DMS153 treated with DMSO at 0.1 percent for 48 hours (cell line): ENCODE measurements at regions not wholly inside any gene's neighbourhood (a gene's known extent, or its start where the extent isn't known, plus 50 kb on each side); places are given as distances from the start of the nearest gene placed in this dataset.
"Not testable (repeated sequence)": the region's sequence is repeated elsewhere in the genome, so short reads cannot be mapped to it uniquely, and the experiment has no call there.

Source experiments
- DNase-seq: peaks from one replicate; lab custom pipeline; 2025; ENCODE audit not compliant: unreplicated experiment; lab: John Stamatoyannopoulos, UW

DNA sequence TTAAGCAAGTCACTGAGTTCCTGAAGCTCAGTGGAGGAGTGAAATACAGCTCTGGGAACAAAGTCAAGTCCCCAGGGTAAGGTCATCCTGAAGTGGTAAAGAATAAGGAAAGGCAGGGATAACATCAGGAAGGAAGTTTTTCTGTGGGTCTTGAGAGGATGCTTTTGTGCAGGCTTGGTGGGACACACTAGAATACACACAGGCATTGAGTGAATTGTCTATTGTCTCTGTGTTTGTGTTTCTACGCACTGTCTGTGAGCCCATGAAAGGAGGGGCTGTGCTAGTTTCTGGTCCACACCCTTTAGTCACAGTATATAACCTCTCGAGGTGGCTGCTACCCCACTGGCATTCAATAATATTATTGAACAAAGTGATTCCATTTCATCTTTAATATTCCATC lies 95.8 kb upstream of the ABCB5 start:
- DNase-seq, result peak; percentile 29

DNA sequence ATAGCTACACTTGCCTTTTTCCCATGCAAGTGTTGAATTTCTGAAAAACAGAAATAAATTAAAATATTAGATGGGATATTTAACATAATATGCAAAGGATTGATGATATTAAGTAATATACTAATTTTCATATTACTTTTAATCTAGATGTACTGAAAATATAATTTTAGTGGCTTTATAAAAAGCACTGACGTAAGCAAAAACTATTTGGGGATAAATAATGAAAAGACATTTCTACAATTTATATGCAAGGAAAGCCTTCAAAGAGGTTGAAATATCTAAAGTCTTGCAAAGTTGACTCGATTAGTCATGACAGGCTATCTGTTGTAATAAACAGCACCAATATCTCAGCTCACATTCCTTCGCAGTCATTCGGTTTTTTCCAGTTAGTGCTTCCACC lies 94.9 kb upstream of the ABCB5 start:
- no peak for DNase-seq

DNA sequence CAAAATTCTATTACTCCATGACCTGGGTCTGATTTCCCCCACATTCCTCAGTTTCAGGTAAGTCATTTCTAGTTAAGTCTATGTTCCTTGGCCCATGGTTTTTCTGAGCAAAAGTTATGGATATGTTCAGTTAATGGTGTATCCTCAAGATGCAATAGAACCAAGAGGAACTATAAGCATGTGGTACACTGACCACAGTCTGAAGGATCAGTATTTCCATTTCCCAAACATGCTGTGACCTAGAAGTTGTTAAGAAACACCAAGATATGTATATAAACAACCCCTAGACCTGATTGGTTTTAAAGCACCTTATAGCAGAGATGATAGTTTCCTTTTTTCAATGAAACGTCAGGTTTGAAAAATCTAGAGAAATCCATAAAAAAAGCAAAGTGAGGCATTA lies 94.2 kb upstream of the ABCB5 start:
- DNase-seq, result no peak

DNA sequence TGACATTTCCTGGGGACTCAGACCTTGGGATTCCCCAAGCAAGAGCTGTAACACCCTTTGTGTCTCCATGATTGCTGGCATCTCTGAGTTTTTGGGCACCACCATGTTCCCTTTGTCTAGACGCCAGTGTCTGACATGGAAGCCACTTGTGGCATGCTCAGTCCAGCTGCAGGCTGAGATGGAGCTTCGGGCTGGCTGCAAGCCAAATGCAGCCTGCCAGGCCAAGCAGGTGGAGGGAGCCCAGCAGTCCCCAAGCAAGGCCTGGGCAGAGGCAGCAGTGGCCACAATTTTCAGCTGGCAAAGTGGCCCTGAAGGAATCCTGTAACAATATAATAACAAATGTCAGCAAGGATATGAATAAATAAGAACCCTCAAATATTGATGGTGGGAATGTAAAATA lies 86.2 kb upstream of the ABCB5 start:
- DNase-seq, result no peak

DNA sequence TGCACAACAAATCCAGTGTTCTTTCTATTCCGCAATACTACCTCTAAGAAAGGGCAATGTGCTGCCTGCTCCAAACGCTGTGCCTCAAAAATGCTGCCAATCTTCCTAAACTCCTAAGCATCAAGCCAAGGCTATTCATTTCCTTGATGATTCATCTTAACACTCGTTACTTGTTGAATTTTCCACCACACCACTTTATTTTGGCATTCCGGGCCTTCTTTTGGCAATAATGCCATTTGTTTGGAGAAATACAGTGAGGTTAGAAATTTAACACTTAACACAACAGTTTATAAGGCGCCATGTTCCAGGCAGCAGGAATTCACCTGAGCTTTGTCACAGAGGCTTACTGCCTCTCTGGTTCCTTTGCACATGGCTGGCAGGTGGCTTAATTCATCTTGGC lies 82.6 kb upstream of the ABCB5 start:
- DNase-seq, result no peak

DNA sequence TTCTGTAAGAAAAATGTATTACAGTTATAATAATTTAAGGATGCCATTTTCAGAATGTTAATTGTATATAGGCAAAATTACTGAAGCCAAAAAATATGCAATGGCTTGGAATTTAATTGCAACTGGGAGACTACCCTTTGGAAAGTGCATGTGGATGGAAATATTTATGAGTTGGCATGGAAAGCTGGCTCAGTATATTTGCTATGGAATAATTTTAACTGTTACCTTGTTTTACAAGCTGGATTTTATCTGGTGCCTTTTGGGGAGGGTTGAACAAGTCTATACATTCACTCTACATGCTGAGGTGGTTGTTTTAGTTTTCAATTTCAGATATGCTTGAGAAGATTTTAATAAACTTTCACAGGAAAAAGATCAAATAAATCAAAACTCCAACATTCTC lies 80.9 kb upstream of the ABCB5 start:
- DNase-seq, result no peak

DNA sequence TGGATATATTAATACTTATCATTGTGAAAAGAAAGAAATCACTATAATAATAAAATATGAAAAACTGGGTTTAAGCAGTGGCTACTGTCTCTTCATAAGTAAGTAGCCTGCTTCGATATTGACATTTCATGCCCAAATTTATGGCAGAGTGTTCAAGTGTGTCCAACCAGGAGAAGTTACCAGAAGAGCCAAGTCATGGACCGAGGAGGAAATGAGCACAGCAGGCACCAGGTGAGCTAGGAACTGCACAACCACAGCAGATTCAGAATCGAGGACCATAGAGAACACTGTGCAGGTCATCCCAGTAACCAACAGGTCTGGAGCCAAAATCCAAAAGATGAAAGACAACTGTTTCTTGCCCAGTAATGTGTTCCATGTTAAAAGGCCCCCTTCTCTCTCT lies 79.9 kb upstream of the ABCB5 start:
- no peak for DNase-seq

DNA sequence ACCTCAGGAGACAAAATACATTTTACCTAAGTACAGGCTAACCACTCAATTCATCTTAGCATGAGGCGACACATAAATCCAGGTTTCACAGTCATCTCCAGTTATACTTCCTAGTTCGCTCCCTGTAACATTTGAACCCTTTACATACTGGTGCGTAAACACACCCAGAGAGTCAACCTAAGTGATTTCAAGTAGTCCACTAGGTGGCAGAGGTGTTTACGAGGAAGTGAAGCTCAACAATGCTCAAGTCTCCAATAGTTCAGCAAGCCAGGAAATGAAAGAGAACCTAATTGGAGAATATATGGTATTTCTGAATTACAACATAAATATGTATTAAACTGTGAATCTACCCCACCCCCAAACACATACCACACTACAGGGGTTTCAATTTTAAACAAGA lies 76.3 kb upstream of the ABCB5 start:
- no peak for DNase-seq

DNA sequence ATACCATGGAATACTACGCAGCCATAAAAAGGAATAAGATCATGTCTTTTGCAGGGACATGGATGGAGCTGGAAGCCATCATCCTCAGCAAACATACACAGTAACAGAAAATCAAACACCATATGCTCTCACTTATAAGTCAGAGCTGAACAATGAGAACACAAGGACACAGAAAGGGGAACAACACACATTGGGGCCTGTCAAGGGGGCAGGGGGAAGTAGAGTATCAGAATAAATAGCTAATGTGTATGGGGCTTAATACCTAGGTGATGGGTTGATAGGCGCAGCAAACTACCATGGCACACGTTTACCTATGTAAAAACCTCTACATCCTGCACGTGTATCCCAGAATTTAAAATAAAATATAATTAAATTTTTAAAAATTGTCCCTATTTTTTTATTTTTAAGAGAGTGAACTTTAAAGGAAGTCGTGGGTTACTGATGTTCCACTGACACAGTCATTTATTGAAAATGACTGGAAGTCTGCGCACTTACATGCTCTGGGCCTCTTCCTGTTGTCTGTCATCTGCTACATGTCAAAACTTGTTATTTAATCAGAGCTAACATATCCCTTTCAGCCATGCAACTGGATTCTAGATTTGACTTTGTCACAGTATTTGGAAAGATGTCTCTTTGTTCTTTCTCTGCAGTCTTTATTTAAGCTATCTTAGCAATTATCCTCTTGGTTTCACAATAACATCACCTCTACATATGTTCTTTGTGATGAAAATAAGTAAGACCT lies 73.7 kb upstream of the ABCB5 start:
- DNase-seq, result no peak

DNA sequence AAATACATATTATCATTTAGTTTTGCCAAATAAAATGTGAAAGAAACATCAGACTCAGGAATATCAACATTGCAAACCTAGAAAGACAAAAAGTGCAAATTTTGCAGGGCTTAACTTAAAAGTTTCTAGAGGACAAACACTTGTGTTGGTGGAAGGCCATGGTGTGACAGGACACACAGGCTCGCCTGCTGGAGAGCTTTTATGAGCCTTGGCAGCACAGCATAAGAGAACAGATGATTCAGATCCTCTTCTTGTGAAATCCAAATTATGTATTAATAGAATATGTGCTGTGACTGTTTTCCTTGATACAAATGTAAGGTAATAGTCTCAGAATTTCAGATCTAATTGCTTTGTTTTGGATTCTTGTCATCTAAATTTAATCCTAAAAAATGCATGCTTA lies 72.9 kb upstream of the ABCB5 start:
- no peak for DNase-seq

DNA sequence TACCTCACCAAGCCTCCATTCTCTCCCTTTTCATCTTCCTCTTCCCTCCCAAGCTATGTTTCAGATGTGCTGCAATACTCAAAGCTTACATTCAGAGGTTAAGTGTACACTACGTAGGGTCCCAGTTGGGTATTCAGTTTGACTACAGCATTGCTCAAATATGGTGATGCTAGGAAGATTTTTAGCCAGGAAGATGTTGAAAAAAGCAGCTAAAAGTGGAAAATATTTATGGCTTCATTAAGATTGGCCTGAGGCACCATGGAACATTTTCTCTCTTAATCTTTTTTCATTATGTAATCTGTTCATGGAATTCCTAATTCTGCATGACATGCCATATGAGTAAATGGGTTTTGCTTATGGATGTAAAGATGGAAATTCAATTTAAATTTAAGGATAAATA lies 72.0 kb upstream of the ABCB5 start:
- no peak for DNase-seq

DNA sequence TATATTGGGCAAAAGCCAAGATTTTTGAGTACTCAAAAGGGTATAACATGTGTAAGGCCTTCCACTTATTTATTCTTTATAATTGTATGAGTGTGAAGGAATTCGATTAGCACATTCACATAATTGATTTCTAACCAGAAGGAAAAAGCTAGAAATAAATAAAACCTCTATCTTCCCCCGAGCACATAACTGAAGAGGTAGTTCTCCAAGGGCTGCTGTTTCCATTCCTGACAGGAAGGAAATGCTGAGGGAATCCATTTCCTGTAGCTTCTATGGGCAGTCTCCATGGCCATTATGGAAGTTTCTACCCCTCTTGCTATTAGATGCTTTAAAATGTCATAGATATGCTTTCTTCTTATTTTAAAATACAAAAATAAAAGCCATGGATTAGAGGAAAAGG lies 70.5 kb upstream of the ABCB5 start:
- no peak for DNase-seq

DNA sequence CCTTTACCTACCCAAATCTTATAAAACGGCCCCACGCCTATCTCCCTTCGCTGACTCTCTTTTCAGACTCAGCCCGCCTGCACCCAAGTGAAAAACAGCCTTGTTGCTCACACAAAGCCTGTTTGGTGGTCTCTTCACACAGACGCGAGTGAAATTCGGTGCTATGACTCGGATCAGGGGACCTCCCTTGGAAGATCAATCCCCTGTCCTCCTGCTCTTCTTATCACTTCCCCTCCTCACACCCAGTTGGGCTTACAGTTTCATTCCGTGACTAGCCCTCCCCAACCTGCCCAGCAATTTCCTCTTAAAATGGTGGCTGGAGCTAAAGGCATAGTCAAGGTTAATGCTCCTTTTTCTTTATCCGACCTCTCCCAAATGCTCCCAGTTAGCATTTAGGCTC lies 68.5 kb upstream of the ABCB5 start:
- not testable (repeated sequence) for DNase-seq

DNA sequence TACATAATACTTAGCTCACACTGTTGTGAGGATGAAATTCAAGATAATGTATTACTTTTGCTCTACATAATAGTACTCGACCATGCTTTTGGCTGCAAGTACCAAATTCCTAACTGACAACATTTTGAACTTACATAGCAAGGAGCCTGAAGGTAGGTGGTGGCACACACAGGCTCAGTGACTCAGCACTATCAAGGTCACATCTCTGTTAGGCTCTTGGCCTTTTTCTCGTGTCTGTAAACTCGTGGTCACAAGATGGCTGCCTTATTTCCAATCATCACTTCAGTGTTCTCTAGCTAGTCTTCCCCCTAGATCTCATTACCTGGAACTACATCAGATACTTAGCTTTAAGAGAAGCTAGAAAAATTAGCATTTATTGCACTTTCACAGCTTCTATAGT lies 61.4 kb upstream of the ABCB5 start:
- no peak for DNase-seq

DNA sequence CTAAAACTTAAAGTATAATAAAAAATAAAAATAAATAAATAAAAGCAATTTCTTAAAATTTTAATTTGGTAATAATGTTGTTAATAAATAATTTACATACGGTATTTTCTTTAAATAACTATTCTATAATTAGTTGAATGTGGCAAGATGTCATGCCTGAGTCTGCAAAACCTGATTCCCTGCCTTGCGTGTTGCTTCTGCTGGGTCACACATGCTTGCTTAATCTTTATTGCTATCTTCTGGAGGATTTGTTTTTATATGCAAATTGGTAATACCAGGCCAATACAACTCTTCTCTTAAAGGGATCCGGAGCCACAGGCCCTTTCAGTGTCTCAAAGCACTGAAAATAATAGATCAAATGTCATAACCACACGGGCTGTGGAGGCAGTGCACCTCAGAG lies 59.4 kb upstream of the ABCB5 start:
- DNase-seq, result no peak

DNA sequence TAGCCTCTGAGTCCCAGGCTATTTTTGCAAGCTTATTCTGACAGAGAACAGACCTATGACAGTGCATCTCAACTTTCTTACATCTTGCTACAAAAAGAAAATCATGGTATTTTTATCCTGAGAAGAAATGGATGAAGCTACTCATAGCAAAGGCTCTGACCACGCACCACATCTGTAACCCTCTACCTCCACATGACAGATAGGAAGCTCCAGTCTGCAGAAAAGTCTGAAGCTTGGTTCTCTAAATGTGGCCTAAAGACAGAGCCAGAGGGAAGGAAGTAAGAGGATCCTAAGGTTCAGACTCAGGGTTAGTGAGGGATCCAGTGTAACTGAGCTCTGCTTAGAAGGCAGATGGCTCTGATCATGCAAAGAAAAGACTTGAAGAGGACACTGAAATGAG lies 58.4 kb upstream of the ABCB5 start:
- DNase-seq, result no peak

DNA sequence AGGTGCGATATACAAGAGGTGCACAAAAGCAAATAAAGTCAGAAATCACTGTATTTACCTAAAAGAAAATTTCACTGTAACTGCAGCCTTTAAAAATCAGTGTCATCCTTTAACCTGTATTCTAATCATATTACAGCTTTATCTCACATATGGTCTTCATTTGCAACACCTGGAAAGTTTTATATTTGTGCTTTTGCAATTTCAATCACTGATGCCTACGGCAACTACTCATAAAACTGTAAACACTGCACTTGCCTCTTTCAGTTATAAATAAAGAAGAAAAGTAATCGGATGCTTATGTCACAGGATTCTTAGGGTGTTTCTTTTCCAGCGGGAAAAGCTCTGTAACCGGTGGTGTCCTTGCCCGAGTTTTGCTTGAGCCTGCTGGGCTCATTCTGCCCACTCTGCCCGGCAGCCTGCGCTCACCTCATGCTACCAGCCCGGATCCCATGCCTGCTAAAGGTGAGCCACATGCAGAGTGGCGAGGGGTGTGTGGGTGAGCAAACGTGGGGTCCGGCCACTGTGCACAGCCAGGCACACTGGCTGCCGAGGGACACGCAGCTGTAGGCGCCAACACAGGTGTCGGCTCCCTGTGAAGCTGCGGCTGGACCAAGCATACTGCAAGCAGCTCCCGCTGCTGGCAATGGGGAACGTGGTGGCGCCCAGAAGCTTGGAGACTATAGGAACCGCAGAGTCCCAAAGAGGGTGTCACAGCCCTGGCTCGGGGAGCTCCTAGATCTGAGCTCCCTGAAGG lies 56.3 kb upstream of the ABCB5 start:
- DNase-seq, result no peak

DNA sequence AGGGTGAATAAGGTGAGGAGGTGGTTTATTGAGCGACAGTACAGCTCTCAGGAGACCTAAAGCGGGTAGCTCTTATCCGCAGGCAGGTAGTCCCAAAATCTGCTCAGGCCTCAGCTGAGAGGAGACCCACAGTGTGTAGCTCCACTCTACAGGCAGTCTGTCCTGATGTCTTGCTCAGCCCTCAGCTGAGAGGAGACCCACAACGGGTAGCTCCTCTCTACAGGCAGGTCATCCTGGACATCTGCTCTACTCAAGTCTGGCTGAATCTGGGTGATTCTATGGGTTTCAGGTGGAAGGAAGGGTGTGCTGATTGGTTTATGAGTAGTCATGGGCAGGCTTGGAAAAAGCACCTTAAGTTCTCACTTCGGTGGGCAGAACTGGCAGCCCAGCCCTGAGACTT lies 55.6 kb upstream of the ABCB5 start:
- DNase-seq, result no peak

DNA sequence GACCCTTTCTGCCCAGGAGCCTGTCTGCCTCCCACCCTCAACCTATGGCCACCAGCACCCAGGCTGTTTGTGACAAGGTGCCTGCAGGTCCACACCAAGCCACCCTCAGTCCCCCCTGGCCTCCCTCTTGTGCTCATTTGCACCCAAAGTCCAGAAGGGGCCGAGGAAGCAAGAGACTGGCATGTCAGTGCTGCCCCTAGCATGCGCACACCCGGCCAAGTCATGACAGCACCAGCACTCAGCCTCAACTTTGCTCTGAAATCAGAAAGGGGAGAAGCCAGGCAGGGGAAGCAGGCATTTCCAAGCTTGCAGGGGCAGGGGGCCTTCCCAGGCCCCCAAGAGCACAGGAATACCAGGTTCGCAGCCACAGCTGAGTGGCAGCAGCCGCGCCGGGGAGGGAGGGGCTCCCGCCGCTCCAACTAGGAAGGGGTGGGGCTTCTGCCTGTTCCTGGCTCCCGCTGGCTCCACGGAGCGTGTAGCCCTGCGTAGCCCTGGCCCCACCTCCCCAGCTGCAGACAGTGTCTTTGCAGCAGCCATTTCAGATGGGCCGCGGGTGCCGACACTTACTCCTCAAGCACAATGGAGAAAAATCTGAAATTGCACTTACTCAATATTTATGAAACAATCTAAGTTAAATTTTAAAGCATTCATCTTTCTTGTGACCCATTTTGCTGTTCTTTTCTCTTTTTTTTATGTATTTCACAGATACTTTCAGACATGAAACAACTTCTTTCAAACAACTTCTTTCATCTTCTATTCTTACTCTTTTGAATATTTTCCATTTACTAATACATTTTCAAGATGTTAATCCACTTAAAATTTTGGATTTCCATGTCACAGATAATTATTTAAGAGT lies 54.9 kb upstream of the ABCB5 start:
- DNase-seq, result no peak

DNA sequence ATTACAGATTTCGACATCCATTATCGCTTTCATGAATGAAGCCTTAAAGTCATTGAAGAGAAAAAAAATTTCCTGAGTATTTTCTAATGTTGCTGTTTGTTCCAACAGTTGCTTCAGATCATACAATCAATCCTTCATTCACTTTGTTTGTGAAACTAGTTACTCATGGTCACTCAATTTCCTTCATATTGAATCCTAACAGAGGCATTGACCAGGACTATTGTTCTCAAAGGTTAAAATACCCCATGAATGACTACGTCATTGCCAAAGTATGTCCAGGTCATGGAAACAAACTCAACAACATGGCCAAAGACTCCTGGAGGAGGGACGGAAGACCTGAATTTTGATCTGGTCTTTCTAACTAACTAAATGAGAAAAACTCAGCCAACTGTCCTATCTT lies 54.0 kb upstream of the ABCB5 start:
- DNase-seq, result no peak

DNA sequence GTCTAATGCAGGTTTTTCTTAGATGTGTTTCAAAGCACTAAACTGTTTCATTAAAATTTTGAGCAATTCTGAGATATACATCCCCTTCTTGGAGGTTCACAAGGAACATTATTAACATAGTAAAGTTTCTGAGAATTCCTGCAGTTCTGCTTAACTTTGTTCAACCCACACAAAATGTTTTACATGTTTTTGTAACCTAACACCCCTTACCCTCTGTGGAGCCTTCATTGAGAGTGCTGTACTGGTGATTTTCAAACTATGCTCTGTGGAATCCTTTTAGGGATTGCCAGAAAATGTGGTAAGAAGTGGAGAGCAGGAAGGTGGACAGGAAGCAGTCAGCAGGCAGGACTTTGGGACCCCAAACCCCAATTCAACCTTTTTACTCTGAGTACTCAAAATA lies 53.6 kb upstream of the ABCB5 start:
- no peak for DNase-seq

DNA sequence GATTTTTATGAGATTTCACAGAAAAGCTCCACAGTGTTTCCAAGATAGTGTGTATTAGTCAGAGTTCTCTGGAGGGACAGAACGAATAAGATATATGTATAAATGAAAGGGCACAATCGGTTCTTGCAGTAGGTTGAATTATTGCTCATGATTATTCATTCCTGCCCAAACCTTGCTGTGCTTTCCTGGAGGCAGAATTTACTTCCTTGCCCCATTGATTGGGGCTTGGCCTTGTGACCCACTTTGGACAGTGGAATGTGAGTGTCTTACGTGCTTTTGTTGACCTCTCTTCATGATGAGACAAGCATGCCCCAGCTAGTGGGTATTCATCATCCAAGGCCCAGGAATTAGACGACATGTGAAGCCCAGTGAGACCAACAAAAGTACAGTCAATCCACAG lies 53.0 kb upstream of the ABCB5 start:
- no peak for DNase-seq
